MM.1S (cell line): ENCODE measurements at regions not wholly inside any gene's neighbourhood (a gene's known extent, or its start where the extent isn't known, plus 50 kb on each side); places are given as distances from the start of the nearest gene placed in this dataset.

ENCODE experiments used
- EZH2 ChIP-seq: fragments of 300-600 bp; sonication (generic); optimal IDR thresholded peaks from 2 replicates; pipeline ENCODE3; 2017; ENCODE audit warnings: low read depth, mild to moderate bottlenecking, antibody characterized with exemption, low read length, mixed read lengths
- EZH2phosphoT487 ChIP-seq: fragments of 300-600 bp; sonication (generic); IDR thresholded peaks from 2 replicates; pipeline ENCODE4 v1.6.1; 2018; ENCODE audit warnings: antibody characterized with exemption, low read length
- TF ChIP-seq, protein P1 (sequence below): fragments of 300-600 bp; sonication (generic); IDR thresholded peaks from 2 replicates; pipeline ENCODE4 v1.5.1; 2016; ENCODE audit warnings: antibody characterized with exemption, low read length, mixed read lengths

DNA sequence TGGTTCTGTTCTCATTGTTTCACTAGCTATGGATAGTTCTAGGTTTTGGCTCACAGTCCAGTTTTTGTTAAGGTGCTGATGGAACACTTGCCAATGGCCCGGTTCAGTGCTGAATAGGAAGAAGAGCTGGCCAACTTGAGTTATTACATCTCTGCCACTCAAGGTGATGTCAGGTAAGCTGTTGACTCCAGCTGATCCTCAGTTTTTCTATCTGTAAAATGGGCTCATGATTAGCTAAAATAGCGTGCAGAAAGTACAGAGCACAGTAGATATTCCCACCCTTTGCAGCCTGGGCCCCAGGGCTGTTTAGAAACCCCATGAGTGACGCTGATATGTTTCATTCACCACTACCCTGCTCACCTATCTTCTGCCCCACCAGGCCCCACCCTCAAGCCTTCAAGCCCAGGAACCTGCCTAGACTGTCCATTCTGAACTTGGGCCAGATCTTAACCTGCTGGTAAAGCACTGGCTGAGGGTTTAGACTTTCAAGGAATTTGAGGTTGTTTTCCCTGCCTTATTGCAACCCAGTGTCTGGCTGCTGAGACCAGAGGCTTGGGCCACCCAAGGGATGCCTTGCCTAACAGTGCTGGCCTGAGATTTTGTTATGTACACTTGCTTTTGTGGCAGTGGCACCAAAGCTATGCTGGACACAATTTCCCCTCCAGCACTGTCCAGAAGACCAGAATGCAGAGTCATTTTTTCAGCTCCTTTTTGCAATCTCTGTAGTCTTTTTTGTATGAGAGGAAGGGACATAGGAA, 378.2 kb upstream of the ZMIZ1 start:
- TF ChIP-seq, protein P1, sequence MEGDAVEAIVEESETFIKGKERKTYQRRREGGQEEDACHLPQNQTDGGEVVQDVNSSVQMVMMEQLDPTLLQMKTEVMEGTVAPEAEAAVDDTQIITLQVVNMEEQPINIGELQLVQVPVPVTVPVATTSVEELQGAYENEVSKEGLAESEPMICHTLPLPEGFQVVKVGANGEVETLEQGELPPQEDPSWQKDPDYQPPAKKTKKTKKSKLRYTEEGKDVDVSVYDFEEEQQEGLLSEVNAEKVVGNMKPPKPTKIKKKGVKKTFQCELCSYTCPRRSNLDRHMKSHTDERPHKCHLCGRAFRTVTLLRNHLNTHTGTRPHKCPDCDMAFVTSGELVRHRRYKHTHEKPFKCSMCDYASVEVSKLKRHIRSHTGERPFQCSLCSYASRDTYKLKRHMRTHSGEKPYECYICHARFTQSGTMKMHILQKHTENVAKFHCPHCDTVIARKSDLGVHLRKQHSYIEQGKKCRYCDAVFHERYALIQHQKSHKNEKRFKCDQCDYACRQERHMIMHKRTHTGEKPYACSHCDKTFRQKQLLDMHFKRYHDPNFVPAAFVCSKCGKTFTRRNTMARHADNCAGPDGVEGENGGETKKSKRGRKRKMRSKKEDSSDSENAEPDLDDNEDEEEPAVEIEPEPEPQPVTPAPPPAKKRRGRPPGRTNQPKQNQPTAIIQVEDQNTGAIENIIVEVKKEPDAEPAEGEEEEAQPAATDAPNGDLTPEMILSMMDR = no peak
- TF ChIP-seq EZH2 (no peak), EZH2phosphoT487 (no peak)
